GM10847 (cell line): ENCODE measurements at regions not wholly inside any gene's neighbourhood (a gene's known extent, or its start where the extent isn't known, plus 50 kb on each side); places are given as distances from the start of the nearest gene placed in this dataset.

Experiments
- POLR2A ChIP-seq: IDR thresholded peaks from 2 replicates; pipeline ENCODE4 v1.6.1; 2011; ENCODE audit not compliant: insufficient read length; ENCODE audit errors: extremely low read depth

GRCh38 chr5:77859306-77859705, 83.2 kb upstream of the TBCA start:
- no peak for TF ChIP-seq POLR2A

- no peak for TF ChIP-seq POLR2A
Observed at GRCh38 chr5:77855369-77855768, 79.2 kb upstream of the TBCA start.

DNA sequence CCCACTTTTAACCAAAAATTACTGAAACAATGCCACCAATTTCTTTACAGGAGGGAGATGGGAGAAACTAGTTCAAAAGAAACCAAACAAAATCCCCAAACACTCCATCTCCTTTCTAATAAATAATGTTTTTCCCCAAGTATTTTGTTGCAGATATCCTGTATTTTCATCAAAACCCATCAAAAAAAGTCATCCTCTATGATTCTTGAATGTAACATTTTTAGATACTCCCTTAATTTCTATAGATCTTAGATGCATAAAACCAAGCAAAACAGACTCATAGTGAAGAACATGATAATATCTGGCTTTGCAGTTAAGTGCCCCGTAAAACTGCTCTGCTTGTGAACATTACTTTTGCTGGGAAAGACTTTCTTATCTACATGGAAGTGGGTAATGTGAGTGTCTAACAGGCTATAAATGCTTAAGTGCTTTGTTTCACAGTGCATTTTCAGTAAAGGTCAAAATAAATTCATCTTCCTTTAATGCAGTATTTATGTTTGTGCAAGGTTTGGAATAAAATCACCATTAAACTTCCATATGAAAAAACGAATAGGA, 77.3 kb upstream of the TBCA start:
- no peak for TF ChIP-seq POLR2A

DNA sequence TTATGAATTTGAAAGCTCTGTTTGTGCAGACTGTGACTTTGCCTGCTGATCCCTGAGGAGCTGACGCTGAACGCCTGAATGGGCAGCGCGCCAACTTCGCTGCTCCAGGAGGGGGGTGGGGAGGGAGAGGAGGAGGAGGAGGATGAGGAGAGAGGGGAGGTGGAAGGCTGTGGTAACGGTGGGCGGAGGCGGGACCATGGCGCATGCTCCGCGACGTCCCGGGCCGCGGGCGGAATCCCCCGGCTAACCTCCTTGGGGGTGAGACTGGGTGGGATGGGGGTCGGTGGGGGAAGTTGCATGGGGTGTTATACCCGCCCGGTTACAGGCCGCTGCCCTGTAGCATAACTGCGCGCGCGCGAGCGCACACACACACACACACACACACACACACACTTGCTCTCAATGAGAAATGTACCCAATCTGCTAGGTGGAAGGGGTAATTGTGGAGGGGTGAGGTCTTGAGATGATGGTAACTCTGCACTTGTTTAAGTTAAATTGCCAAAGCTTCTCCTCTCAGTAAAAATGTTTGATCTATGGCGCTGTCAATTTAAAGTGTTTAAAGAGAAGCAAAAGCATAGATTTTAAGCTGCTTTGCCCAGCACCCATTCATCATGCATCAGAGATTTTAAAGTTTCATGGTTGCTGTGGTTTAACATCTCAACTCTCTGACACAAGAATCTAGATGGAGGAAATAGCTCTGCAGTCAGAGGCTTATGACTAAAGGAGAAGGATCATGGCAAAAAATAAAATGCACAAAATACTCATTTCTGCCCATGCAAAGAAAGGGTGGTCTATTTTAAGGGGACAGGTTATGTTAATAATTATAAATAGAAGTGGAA, 76.6 kb upstream of the TBCA start:
- TF ChIP-seq POLR2A: peak; percentile 28

DNA sequence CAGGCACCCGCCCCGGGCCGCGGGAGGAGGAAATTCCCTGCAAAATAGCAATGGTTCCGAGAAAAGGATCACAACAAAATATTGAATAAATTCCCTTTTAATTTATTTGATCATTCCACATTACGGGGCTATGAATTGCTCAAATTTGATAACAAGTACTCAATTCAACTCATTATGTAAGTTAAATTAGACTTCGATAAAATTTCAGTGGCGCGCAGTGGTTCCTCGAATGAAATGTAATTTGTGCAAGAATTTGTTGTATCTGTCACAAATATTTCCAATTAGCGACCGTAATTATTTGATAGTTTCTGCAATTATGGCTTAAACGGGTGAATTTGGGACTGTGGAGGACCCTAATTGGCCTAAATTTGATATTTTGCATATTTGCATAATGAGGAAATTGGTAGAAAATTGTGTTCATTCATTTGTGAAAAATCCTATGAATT, 76.0 kb upstream of the TBCA start:
- TF ChIP-seq POLR2A: no peak

DNA sequence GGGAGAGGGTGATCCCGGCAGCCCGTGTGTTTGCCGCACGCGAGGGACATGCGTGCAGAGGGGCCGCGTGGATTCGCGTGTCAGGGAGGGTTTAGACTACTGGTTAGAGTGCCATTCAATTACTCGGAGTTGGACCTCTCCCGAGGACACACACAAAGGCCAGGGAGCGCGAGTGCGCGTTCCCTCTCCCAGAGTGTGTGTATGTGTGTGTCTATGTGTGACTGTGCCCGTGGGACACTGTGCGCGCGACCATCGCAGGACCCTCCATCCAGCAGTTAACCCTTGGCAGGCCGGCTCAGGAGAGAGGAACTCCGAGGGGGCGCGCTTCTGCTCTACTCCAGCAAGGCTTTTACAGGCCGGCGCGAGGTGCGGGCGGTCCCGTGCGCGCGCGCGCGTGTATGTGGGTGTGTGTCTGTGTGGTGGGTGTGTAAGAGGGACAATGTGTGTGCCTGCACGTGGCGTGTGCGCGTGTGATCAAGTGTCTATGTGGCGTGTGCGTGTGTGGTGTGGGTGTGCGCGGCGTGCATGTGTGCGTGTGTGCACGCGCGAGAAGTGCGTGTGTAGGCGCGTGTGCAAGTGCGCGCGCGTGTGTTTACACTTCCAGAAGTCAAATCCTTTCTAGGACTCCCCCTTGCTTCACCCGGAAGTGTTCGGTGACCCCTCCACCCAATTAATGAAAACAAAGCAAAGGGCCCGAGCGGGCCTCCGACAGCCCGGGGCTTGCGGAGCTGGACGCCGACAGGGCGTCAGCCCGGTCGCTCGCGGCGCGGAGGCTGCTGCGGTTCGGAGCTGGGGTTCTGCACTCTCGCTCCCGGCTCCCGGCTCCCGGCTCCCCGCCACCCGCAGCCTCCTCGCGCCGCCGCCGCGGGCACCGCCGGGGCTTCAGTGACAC, 75.3 kb upstream of the TBCA start:
- TF ChIP-seq POLR2A: no peak

DNA sequence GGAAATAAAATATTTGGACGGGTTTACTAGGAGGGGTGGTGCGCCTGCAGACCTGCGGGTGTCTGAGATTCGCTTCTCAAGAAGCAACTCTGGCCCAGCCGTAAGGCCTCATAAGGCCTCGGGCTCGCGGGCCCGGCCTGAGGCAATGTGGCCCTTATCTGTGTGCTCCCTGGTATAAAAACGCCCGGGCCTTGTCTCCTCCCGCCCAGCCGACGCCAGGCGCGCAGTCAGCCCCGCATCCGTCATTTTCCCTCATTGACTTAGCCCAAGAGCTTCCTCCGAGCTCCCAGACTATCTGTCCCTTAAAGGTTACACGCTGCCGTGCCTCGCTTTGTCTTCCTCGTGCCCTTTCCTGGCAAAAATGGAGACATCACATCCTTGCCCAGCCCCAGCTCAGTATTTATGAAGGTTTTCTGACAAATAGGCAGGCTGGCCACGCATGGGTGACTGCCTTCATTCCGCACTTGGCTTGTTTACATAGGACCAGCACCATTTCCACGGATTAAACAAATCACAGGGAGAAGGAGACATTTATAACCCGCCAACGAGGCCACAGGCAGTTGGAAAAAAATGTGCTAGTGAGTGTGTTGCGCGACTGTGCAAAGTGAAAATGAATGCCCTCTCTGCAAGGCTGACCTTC, 74.5 kb upstream of the TBCA start:
- TF ChIP-seq POLR2A: no peak

DNA sequence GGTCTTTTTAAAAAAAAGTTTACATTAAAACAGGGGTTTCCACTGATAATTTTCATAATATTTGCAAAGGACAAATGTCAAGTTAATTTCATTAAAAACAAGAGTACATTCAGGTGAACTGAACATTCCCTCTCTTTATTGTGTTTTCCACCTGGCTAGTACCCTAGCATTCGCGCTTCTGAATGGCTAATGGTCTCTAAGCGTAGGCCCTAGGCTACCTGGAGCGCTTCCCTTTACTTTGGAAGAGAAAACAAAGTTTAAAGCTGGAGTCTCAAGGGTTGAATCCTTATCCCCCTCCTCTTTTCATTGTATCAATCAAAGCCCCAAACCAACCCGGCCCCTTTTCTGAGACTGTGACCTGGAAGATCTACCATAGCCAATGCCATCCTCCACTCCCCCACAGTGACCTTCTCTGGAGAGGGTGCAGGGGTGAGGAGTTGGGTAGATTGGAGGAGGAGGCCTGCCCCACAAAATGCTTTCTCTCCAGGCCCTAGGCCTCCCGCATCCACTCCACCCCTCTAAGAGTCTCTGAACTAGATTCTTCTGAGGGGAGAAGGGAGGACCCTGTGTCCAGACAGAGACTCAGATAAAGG, 73.3 kb upstream of the TBCA start:
- no peak for TF ChIP-seq POLR2A

GRCh38 chr5:77847814-77848290, 71.7 kb upstream of the TBCA start:
- no peak for TF ChIP-seq POLR2A

- no peak for TF ChIP-seq POLR2A
Observed at GRCh38 chr5:77847129-77847460, 71.0 kb upstream of the TBCA start.

DNA sequence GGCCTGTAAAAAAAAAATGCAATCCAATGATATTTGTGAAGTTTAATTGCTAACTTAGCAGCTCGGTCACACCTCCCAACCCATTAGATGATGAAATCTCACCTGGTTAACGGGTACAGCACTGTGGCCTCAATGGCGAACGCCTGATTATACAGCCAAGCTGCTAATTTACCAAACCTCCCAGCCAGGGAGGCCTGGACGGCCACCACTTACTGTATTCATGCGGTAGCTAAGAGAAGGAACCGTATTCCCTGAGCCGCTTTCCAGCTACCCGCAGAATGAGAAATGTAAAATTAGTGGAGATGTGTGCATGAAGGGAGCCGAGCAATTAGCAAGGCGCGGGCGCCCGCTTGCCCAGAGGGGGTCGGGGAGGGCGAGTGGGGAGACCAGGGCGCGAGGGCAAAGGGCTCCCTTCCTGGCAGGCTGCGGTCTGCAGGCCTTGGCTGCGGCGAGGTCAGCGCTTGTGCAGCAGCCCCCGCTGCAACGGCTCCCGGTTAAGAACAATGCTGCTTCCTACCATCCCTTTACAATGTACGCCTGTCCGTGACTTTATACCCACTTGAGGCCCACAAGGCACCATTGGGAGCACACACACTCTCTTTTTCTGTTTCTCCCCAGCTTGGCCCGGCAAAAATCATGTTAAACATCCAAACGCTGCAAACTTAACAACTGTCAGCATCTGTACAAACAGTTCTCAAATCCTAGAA, 70.4 kb upstream of the TBCA start:
- TF ChIP-seq POLR2A: no peak

DNA sequence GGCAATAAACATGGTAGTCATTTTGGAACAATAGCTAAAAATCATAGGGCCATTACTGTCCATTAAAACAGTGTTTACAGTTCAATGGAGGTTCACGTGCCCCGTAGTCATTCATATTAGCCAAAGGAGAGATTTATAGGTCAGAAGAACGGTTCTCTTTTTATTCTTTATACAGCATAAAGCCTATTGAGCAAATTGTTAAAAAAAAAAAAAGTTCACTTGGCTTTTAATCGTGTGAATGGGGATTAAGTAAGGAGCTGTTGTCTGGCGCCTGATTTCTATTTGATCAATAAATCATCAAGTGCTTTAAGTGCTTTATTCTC, 69.1 kb upstream of the TBCA start:
- no peak for TF ChIP-seq POLR2A

DNA sequence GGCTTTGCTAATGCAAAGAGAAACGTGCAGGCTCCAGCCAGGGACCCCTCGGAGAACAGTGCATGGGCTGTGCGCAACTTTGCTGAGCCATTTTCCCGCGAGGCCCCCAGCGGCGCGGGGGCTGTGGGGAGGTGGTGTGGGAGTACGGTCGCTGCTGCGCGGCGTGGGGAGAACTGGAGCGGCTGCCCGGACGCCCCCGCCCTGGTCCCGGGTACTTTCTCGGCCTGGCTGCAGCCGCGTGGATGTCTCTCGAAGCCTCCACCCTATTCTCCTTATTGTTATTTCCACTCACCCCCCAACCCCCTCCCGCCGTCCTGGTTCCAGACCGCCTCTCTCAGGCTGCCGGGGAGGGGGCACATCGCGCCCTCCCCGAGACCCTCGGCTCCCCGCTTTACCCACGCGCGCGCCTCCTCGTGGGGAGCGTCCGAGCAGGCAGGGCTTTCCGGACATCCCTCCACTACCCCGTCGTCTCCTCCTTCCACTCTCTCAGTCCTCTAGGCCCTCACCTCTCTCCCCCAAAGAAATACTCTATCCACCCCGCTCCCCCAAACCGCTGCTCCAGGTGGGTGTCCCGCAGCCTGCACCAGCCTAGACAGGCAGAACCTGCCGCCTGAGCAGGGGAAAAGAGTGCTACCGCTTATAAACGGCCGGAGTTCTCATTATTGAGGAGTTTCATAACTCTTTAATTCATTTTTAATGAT, 68.6 kb upstream of the TBCA start:
- TF ChIP-seq POLR2A: no peak

- TF ChIP-seq POLR2A: no peak
Observed at GRCh38 chr5:77844373-77844622, 68.2 kb upstream of the TBCA start.
